Left ventricle myocardium superior (tissue), 1 donor: ENCODE measurements at regions not wholly inside any gene's neighbourhood (a gene's known extent, or its start where the extent isn't known, plus 50 kb on each side); places are given as distances from the start of the nearest gene placed in this dataset.
"Not testable (repeated sequence)": the region's sequence is repeated elsewhere in the genome, so short reads cannot be mapped to it uniquely, and the experiment has no call there.

Experiments
- ATAC-seq: fragments of 200-7000 bp; cut with Tn5 transposase; one replicate; pipeline ENCODE4 v1.9.1; 2020; ENCODE audit warnings: mild to moderate bottlenecking, moderate library complexity
- DNase-seq: peaks from one replicate; pipeline ENCODE4 v3.0.0-alpha.2; 2020
- intact Hi-C: fragments of 100-400 bp; cut with micrococcal nuclease; formaldehyde crosslinking; loops from one replicate; pipeline ENCODE4 v1.11.0; 2022
- donor health status: DM: no; HTN: yes; CAD: no; lungs with severe emphysema.

DNA sequence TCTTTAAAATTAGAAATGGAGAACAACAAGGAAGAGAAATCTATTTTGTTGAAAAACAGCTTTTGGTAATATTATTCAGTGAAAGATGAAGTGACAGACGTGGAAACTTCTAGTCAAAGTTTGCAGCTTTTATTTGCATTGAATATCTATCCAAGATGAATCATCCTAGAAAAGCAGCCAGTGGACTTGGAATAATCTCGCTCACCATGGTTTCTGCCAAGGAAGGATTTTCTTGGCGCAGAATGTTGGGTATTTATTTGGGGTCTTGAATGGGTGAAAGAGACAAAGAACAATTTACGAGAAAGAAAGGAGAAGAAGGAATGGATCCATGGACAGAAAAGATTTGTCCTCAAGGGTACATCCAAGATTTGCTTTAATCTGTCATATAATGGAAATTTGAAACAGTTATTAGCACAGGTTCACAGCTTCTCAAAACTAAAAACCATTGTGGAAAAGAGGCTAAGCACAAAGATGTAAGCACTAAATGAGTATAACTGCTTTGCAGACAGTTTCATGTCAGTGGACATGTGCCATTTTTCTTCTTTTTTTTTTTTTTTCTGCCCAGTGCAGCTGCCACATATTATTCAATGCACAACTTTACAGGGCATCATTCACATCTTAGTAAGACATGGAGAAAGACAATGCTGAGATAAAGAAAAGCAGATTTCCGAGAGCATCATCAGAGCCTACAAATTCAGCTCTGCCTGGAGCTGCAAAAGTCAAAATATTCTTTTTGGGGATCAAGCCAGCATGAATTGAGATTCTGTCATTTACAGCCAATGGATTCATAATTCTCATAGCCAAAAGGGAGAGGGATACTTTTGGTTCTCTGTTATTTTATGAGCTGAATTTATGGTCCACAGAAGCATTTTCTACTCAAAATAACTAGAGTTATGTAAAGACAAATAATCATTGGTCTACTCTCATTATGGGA lies 333.7 kb downstream of the DAD1 start:
- intact Hi-C loops = no loop called here
- DNase-seq (no peak), ATAC-seq (no peak)

DNA sequence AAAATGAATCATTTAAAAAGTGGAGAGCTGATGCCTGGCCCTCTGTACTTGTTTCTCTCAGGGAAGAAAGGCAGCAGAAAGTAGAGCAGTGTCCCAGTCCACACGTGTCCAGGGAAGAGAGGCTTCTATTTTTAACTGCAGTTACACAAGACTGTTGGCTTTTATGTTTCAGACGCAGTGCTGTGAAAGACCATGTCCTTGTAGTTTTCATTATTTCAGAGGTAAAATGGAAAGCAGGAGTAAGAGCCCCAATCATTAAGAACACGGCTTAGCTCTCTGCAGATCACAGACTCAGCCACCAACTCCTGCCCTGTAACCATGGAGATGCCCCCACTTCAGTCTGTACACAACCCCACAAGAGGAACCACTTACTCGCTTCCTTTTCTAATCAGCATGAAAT lies 336.3 kb downstream of the DAD1 start:
- intact Hi-C loops = no loop called here
- DNase-seq (no peak), ATAC-seq (peak; percentile 87)

DNA sequence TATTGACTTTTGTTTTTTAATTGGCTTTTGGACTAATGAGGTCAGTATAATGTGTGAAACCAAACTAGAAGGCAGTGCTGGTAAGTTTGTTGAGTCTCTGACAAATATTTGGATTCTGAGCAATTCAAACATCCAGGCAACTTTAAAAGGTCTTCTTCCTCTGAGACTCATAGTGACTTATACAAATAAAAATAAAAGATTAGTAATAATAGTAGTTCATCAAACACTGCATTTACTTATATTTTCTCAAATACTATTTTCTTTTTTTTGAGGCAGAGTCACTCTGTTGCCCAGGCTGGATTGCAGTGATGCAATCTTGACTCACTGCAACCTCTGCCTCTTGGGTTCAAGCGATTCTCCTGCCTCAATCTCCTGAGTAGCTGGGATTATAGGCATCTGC lies 337.9 kb downstream of the DAD1 start:
- intact Hi-C loops = no loop called here
- DNase-seq (no peak), ATAC-seq (no peak)

DNA sequence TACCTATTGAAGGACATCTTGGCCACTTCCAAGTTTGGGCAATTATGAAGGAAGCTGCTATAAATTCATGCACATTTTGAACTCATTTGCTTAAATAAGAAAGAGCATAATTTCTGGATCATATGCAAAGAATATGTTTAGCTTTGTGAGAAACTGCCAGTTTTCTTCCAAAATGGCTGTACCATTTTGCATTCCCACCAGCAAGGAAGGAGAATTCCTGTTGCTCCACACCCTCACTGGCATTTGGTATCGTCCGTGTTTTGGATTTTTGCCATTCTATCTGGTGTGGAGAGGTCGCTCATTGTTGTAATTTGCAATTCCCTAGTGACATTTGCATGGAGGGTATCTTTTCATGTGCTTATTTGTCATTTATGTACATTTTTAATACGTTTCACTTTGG lies 339.3 kb downstream of the DAD1 start:
- DNase-seq (no peak), ATAC-seq (no peak)
- intact Hi-C loops = no loop called here

DNA sequence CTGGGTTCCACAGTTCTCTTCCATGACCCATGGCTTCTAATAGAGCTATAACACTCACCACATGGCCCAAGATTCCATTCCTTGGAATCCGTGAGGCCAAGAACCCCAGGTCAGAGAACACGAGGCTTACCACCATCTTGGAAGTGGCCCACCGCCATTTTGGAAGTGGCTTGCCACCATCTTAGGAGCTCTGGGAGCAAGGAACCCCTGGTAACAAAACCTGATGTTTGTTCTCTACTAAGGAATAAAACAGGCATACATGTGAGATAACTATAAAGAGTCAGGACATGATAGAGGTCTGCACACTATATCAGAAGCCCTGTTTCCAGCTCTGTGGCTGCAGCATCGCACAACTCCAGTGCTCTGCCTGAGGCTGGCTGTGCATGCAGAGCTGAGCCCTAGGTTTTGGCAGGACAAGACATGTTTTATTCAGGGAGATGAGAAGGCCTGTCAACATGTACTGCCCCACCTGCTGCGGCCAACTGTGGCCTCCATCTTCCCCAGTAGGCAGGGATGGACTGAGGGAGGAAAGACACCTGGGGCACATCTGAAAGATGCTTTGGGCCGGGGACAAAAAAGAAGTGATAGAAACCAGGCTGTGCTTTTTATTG lies 344.9 kb downstream of the DAD1 start:
- no peak for DNase-seq
- intact Hi-C loops = no loop called here
- no peak for ATAC-seq

DNA sequence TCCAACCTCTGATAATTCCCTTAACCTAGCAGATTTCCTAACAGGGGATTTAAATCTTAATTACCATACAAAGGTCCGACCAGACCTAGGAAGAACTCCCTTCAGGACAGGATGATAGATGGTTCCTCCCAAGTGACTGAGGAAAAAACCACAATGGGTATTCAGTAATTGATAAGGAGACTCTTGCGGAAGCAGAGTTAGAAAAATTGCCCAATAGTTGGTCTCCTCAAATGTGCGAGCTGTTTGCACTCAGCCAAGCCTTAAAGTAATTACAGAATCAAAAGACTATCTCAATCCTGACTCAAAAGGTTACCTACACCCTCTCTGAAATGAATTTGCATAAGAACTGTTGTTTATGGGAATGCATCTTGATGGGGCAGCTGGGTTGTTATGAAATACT lies 350.7 kb downstream of the DAD1 start:
- intact Hi-C loops, ATAC-seq: not testable (repeated sequence)

DNA sequence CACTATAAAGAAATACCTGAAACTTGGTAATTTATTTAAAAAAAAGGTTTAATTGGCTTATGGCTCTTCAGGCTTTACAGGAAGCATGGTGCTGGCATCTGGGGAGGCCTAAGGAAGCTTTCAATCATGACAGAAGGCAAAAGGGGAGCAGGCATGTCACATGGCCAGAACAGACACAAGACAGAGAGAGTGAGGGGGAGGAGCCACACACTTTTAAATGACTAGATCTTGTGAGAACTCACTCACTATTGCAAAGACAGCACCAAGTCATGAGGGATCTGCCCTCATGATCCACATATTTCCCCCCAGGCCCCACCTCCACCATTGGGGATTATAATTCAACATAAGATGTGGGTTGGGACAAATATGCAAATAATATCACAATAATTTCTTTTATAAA lies 355.6 kb downstream of the DAD1 start:
- DNase-seq (no peak), ATAC-seq (no peak)
- intact Hi-C loops = no loop called here

More for the DNA sequence above, 350.7 kb downstream of the DAD1 start:
- DNase-seq = not testable (repeated sequence)

DNA sequence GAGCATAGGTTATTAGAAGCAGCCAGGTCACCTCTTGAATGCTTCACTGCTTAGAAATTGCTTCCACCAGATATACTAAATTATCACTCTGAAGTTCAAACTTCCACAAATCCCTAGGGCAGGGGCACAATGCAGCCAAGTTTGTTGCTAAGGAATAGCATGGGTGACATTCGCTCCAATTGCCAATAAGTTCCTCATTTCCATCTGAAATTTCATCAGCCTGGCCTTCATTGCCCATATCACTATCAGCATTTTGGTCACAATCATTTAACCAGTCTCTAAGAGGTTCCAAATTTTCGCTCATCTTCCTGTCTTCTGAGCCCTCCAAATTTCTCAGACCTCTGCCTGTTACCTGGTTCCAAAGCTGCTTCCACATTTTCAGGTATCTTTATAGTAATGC lies 356.1 kb downstream of the DAD1 start:
- no peak for ATAC-seq
- intact Hi-C loops = no loop called here
- DNase-seq = no peak

DNA sequence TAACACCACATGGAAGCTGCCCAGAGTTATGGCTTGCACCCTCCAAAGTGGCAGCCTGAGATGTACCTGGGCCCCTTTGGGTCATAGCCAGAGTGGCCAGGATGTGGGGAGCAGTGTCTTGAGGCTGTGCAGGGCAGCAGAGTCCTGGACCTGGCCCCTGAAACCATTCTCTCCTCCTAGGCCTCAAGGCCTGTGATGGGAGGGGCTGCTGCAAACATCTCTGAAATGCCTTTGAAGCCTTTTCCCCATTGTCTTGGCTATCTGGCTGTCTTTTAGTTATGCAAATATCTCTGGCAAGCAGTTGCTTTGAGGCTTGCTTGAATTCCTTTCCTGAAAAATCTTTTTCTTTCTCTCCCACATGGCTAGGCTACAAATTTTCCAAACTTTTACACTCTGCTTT lies 356.5 kb downstream of the DAD1 start:
- intact Hi-C loops = no loop called here
- DNase-seq (no peak), ATAC-seq (no peak)

DNA sequence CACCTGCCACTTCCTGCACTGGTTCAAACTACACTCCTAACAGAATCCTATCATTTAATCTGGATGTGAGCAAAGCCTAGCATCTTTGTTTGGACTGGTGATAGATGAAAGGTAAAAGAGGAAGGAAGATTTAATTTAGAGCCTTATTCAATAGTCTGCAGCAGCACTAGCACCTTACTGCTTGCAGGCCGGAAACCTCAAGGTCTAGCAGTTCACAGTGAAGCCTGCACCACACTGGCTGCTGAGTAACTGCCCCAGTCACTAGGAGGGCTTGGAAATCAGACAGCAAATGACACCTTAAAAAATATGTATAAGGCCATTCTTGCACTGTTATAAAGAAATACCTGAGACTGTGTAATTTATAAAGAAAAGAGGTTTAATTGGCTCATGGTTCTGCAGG lies 358.0 kb downstream of the DAD1 start:
- no peak for ATAC-seq
- no peak for DNase-seq
- intact Hi-C loops = no loop called here

DNA sequence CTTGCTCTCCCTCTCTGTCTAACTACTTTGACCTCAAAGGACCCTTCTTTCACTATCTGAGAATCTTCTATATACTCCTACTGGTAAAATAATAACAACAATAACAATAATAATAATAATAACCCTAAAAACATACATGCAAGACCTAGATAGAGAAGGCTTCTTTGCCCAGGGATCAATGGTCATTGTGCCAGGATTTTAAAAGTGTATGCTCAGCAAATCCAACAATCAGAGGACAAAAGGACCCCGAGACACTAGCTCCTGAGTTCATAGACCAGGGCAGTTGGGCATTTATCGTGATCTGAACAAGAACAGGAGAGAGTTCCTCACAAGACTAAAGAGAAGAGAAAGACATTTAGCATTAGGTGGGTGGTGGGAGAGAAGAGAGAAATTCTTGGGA lies 358.5 kb downstream of the DAD1 start:
- intact Hi-C loops = no loop called here
- no peak for ATAC-seq
- no peak for DNase-seq

DNA sequence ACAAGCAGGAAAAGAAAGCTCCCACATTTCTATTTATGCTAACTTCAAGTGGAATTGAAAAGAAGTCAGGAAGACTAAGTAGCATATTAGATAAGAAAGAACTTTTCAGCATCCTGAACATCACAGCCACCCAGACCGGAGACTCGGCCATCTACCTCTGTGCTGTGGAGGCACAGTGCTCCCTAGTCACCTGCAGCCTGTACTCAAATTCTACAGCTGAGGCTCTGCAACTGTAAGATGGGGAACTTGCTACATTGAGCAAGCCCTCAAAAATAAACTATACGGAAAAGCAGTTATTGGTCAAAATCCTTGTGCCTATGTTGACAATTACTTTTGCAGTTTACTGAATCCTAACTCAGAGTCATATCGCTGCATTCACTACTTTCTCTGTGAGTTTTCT lies 361.9 kb downstream of the DAD1 start:
- intact Hi-C loops = no loop called here
- no peak for DNase-seq
- ATAC-seq = no peak

DNA sequence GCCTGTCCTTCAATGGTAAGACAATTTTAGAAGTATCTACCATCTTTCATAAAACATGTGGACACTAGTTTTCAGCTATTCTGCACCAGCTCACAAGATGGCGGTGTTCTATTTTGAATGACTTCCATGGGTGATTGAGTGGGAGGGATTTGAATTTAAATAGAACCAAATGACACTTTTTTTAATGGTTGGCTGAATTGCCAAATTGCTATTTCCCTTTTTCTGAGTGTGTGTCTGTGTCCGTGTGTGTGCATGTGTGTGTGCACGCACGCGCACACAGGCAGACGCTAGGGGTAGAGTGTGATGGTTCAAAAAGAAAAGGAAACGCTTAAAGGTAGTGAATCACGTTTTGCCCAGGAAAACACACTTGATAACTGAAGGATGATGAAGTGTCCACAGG lies 362.6 kb downstream of the DAD1 start:
- no peak for ATAC-seq
- DNase-seq = no peak
- intact Hi-C loops = no loop called here

DNA sequence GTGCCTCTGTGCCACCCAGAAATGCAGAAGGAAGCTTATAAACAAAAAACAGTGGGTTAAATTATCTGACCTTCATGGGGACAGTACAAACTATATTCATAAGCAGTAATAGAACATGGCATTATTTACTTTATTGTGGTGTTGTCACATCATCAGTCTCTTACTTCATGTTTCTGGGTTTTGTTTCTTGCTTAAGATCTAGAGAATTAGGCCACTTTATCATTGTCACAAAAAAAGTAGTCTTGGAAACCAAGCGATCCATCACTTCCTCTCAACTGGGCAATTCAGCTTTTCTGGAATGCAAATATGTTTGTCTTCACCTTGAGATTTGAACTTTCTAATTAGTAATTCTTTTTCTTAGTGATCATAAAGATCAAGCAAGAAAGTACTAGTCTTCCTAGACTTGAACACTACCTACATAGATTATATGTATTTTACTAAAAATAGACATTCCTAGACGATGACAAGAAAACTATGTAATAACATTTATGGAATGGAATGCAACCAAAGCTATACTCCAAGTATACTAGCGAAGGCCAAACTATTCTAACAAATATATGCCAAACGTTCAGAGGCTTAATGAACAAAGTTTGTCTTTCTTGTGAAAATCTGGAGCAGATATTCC lies 363.4 kb downstream of the DAD1 start:
- DNase-seq (no peak), ATAC-seq (no peak)
- intact Hi-C loops = no loop called here

DNA sequence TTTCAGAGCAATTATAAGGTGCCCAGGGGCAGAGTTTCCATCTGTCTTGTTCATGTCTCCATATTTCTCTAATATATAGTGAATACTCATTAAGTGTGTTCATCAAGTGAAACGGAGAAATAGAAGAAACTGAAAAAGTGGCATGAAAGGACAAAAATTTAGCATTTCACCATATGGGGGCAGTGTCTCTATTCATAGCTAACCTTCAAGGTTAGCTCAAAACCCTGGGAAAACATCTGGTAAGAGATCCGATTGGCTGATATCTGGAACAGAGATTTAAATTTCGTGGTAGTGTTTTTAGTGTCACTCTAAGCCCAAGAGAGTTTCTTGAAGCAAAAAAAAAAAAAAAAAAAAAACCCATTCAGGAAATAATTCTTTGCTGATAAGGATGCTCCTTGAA lies 367.5 kb downstream of the DAD1 start:
- ATAC-seq (no peak), DNase-seq (no peak)
- intact Hi-C loops = no loop called here

DNA sequence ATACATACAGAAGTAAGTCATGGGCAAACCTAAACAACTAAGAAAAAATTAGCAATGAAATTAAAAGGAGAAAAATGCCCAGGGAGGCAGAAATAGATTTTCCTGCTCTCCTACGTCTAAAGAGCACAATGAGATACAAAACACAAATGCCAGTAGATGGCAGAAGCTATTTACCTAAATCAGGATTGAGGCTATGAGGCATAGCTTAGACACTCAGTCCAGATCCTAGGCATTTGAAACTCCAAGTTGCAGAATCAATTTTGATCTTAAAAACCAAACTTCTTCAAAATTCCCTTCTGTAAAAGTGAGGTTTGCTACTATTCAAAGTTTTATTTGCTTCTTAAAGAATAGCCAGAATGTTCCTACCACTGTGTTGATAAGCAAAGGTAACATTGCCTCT lies 368.6 kb downstream of the DAD1 start:
- DNase-seq = no peak
- ATAC-seq = no peak
- intact Hi-C loops = no loop called here

DNA sequence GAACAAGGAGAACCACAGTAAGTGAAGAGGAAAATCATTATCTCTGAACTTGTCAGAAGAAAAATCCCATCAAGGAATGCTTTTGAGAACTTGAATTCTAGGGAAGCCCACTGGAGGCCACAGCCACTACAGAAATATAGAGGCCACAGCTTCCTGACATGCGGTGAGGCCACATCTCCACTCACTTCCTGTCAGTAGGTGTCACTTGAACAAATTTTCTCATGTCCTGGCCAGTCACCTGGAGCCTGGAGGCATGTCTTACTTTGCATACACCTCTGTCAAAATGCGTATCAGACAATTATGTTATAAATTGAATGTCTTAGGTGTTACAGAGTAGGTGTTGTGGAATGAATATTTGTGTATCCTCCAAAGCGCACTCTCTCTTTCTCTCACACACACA lies 370.3 kb downstream of the DAD1 start:
- intact Hi-C loops = no loop called here
- DNase-seq (no peak), ATAC-seq (no peak)

DNA sequence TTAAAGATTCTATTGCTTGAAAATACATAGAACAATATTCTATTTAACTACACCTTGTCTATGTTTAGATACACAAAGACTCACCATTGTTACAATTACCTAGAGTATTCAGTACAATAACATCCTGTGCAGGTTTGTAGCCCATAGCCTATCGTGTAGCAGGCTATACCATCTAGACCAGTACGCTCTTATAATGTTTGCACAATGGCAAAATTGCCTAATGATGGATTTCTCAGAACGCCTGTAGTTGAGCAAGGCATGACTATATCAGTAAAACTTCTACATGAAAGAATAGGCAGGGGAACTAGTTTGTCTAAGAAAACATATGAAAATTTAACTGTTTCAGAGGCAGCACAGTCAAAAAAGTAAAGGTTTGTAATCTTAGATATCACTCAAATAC lies 375.9 kb downstream of the DAD1 start:
- intact Hi-C loops = no loop called here
- ATAC-seq (no peak), DNase-seq (no peak)

DNA sequence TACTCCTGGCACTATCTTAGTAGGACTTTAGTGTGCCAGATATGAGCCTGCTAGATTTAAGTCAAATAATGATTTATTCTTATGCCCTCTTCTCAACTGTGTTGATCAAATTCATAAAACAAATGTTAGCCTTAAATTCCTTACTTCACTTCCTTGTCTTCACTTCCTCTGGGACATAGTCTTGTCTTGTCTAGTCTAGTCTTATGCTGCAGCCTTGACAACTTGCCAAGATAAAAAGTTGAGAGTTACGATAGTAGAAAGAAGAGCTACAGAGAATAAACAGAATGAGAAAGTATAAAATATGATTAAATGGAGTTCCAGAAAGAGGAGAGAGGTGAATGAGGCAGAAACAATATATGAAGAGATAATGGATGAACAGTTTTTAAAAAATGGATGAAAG lies 378.1 kb downstream of the DAD1 start:
- intact Hi-C loops = no loop called here
- ATAC-seq (no peak), DNase-seq (no peak)

DNA sequence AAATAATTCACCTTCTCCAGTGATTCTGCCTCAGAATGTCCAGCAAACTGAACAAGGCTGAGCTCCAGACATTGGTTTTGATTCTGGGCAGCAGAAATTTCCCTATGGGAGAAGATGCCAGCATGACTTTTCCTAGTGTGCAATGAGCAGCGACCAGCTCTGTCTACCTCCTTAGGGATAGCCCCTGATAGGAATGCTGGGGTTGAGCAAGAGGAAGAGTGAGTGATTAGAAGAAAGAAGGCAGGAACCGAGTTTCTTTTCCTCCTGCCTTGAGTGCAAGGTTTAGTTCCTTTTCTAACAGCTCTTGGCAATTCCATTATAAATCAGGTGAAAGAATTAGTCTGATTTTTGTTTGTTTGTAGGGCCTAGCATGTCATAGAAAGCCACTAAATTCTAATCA lies 379.0 kb downstream of the DAD1 start:
- DNase-seq = no peak
- intact Hi-C loops = no loop called here
- ATAC-seq = no peak

DNA sequence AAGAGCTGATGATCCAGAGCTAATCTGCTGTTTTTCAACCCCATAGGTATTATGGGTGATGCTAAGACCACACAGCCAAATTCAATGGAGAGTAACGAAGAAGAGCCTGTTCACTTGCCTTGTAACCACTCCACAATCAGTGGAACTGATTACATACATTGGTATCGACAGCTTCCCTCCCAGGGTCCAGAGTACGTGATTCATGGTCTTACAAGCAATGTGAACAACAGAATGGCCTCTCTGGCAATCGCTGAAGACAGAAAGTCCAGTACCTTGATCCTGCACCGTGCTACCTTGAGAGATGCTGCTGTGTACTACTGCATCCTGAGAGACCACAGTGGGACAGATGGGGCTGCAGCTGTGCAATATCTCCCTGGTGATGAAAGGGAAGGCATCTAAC lies 386.0 kb downstream of the DAD1 start:
- ATAC-seq (no peak), DNase-seq (no peak)
- intact Hi-C loops = no loop called here
